AG09319 (cell line): ENCODE measurements at regions not wholly inside any gene's neighbourhood (a gene's known extent, or its start where the extent isn't known, plus 50 kb on each side); places are given as distances from the start of the nearest gene placed in this dataset.

Source experiments
- DNase-seq: peaks from one replicate; pipeline ENCODE4 v3.0.0-alpha.2; 2010; ENCODE audit warnings: low read depth; ENCODE audit errors: extremely low read depth
- TF ChIP-seq, protein P1 (sequence below): IDR thresholded peaks from 2 replicates; pipeline ENCODE4 v1.5.1; 2011; ENCODE audit warnings: low read depth, mild to moderate bottlenecking, inconsistent platforms, low read length, moderate library complexity

DNA sequence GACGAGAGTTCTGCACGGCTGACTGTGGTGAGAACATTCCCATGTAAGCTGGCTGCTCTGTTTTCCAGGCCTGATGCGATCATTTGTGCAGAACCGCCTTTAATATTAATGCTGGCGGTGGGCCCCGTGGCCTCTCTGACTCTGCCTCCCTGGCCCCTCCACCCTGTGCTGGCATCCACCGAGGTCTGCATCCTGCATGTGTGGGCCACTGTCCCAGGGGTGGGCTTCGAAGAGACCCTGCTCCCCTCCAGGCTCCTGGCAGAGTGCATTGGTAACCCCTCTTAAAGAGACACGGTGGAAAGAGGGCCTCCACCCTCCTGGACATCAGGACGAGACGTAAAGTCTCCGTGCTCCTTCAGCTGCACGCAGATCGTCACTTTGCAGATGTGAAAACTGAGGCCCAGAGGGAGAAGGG is 67.3 kb upstream of the FAM20C start:
- no peak for DNase-seq
- TF ChIP-seq, protein P1, sequence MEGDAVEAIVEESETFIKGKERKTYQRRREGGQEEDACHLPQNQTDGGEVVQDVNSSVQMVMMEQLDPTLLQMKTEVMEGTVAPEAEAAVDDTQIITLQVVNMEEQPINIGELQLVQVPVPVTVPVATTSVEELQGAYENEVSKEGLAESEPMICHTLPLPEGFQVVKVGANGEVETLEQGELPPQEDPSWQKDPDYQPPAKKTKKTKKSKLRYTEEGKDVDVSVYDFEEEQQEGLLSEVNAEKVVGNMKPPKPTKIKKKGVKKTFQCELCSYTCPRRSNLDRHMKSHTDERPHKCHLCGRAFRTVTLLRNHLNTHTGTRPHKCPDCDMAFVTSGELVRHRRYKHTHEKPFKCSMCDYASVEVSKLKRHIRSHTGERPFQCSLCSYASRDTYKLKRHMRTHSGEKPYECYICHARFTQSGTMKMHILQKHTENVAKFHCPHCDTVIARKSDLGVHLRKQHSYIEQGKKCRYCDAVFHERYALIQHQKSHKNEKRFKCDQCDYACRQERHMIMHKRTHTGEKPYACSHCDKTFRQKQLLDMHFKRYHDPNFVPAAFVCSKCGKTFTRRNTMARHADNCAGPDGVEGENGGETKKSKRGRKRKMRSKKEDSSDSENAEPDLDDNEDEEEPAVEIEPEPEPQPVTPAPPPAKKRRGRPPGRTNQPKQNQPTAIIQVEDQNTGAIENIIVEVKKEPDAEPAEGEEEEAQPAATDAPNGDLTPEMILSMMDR = no peak

DNA sequence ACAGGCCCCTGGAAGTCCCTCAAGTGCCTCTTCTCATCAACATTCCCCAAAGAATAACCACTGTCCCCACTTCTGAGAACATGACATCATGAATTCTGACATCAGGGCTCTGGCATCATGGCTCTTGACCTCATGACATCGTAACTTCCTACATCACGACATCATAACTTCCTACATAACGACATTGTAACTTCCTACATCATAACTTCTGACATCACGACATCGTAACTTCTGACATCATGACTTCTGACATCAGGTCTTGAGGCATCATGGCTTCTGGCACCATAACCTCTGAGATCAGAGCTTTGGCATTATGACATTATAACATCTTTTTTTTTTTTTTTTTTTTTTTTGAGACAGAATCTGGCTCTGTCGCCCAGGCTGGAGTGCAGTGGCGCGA is 66.7 kb upstream of the FAM20C start:
- TF ChIP-seq, protein P1 = no peak
- DNase-seq = no peak

DNA sequence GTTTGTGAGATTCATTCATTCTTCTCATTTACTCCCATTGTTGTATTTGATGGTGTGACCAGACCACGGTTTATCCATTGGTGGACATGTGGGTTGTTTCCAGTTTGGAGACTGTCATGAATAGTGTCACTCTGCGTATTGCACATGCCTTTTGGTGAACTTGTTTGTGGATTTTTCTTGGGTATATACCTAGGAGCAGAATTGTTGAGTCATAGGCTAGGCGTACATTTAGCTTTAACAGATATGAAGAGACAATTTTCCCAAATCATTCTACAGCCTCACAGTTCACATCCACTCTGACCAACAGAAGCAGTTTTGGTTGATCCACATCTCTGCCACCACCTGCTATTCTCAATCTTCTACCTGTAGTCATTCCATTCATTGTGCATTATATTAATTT is 66.0 kb upstream of the FAM20C start:
- TF ChIP-seq, protein P1 = no peak
- no peak for DNase-seq

DNA sequence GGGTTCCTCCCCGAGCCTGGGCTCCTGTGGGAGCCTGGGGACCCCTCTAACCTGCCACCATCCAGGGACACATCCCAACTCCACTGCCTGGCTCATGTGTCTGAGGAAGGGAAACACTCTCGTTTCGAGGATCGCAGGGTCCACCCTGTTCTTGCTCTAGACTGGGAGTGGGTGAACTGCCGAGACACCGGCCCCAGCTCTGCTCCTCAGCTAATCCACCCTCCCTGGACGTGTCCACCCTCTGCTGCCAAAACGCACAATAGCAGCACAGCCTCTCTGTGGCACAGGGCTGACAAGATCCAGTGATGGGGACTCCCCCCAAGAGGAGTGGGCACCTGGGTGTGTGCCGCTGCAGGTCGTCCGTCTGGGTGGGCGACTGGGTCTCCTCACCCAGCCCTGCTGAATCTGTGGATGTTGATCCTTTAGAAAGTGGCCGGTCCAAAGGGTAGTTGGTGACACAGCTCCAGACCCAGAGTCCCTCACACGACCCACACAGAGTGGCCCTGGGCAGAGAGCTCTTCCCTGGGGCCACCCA is 65.2 kb upstream of the FAM20C start:
- TF ChIP-seq, protein P1 = no peak
- DNase-seq = no peak

DNA sequence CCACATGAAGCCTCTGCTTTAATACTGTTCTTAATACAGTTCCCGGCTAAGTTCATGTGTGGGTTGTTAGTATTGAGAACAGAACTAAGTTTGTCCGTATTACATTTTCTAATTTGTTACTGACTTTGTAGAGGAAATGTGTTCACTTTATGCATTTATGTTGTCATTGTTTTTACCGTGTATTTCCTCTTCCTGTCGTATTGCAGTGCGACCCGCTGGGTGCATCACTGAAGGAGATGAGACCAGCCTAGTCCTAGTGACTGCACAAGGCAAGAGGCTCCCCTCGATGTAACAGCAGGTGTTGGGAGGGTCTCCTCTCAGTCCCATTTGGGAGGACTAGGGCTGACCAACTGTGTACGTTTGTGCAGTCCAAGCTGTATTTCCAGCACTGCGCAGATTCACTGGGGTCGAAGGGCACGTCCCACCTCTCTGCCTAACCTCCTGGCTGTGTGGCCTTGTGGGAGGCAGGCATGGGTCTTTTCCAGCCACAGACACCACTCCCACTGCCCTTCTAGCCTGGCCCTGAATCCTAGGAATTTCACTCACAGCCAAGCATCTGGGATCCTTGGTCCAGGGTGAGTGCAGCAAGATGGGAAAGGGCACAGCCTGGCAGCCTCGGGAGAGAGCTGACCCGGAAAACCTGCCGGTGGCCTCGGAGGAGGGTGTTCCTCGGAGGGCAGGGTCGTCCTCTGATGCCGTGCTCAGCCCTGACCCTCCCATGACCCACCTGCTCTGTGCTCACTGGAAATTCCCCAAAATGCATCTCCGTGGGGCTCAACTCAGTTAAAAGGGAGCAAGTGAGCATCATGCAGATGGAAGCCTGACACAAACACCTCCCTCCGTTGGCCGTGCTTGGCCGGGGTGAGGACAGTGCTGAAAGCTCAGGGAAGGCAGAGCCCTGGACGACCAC is 63.9 kb upstream of the FAM20C start:
- no peak for DNase-seq
- TF ChIP-seq, protein P1 = no peak

DNA sequence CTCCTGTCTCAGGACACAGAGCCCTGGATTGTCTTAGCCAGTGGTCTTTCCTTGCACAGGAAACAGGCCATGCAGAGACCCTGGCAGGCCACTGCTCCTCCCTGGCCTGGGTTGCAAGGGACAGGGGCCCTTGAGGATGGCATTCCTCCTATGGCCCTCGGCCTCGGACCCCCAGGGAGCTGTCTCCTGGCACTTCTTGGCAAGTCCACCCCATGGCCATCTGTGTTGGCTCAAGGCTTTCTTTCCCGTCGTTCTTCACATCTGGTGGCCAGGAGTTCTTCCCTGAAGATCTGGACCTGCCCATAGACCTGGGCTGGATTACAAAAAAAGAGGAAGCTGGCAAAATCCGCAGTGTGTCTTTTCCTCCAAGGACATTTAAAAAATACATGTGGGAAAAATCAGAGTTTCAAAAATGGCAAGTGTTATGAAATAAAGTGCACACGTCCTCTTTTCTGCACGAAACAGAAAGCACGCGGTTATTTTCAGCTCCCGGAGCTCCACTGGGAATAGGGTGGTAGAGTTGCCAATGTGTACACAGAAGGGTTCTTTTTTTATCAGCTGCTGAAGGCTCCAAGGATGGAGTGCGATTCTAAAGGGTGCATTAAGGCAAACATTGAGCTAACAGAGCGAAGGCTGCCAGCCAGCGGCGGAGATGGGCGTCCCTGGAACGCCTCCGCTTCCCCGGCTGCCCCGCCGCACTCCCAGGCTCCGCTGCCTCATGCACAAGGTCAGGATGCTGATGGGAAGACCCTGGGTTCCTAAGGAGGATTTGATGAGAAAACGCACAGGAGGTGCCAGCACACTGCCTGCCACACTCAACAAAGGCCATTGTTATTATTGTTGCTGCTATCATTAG is 62.8 kb upstream of the FAM20C start:
- DNase-seq = peak; percentile 52
- TF ChIP-seq, protein P1 = no peak

DNA sequence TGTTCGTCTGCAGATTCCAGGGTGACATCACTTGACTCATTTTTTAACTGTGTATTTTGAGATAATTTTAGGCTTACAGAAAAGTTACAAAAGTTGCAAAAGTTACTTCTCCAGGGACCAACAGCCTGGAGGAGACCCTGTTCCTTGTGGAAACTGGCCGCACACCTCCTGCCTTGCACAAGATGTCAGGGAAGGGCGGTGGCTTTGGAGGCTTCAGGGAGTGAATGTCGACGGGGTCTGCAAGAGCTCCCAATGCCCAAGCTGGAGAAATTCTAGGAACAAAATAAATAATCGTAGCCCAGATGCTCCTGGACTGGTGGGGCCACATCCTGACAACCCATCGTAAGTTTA is 62.2 kb upstream of the FAM20C start:
- no peak for DNase-seq

More for the DNA sequence above, 62.2 kb upstream of the FAM20C start:
- TF ChIP-seq, protein P1 = no peak
